MM.1S (cell line): ENCODE measurements at regions not wholly inside any gene's neighbourhood (a gene's known extent, or its start where the extent isn't known, plus 50 kb on each side); places are given as distances from the start of the nearest gene placed in this dataset.
A peak's percentile ranks its signal among the peaks of the same experiment; 100 is the strongest.

Experiments used
- DNase-seq: peaks from one replicate; pipeline ENCODE4 v3.0.0-alpha.2; 2015
- H2AFZ ChIP-seq: fragments of 300-600 bp; sonication (generic); 2 replicates; pipeline ENCODE4 v1.6.0; 2016; ENCODE audit warnings: antibody characterized with exemption, low read length
- H3F3A ChIP-seq: fragments of 300-600 bp; sonication (generic); 2 replicates; pipeline ENCODE4 v1.6.1; 2016; ENCODE audit warnings: mild to moderate bottlenecking, antibody characterized with exemption, low read length, moderate library complexity, mixed read lengths; ENCODE audit not compliant: insufficient read depth
- H3K27ac ChIP-seq: fragments of 300-600 bp; sonication (generic); 2 replicates; pipeline ENCODE4 v1.5.1; 2016; ENCODE audit warnings: mild to moderate bottlenecking, low read length
- H3K27me3 ChIP-seq: fragments of 300-600 bp; sonication (generic); replicated peaks from 2 replicates; pipeline ENCODE4 v1.6.0; 2016; ENCODE audit warnings: low read length; ENCODE audit not compliant: insufficient read depth
- H3K36me3 ChIP-seq: fragments of 300-600 bp; sonication (generic); replicated peaks from 2 replicates; pipeline ENCODE4 v1.6.1; 2016; ENCODE audit warnings: mild to moderate bottlenecking, low read length, mixed read lengths; ENCODE audit not compliant: insufficient read depth
- H3K4me1 ChIP-seq: fragments of 300-600 bp; sonication (generic); 2 replicates; pipeline ENCODE4 v1.6.1; 2016; ENCODE audit warnings: low read length, mixed read lengths
- H3K4me2 ChIP-seq: fragments of 300-600 bp; sonication (generic); 2 replicates; pipeline ENCODE4 v1.6.0; 2016; ENCODE audit warnings: low read depth, low read length
- H3K4me3 ChIP-seq: fragments of 300-600 bp; sonication (generic); 2 replicates; pipeline ENCODE4 v1.5.1; 2016; ENCODE audit warnings: low read length, mixed read lengths
- H3K79me2 ChIP-seq: fragments of 300-600 bp; sonication (generic); 2 replicates; pipeline ENCODE4 v1.6.1; 2016; ENCODE audit warnings: mixed run types, low read length, mixed read lengths
- H3K9ac ChIP-seq: fragments of 300-600 bp; sonication (generic); 2 replicates; pipeline ENCODE4 v1.6.1; 2016; ENCODE audit warnings: low read length, mixed read lengths
- H3K9me2 ChIP-seq: fragments of 300-600 bp; sonication (generic); replicated peaks from 2 replicates; pipeline ENCODE4 v1.6.1; 2016; ENCODE audit warnings: mild to moderate bottlenecking, low read length, mixed read lengths; ENCODE audit not compliant: insufficient read depth
- H3K9me3 ChIP-seq: fragments of 300-600 bp; sonication (generic); replicated peaks from 2 replicates; pipeline ENCODE4 v1.6.1; 2016; ENCODE audit warnings: mild to moderate bottlenecking, low read length, mixed read lengths; ENCODE audit not compliant: insufficient read depth
- H4K20me1 ChIP-seq: fragments of 300-600 bp; sonication (generic); 2 replicates; pipeline ENCODE4 v1.6.1; 2016; ENCODE audit warnings: mild to moderate bottlenecking, low read length, moderate library complexity, mixed read lengths; ENCODE audit not compliant: insufficient read depth
- CTCF ChIP-seq: fragments of 300-600 bp; sonication (generic); IDR thresholded peaks from 2 replicates; pipeline ENCODE4 v1.5.1; 2016; ENCODE audit warnings: antibody characterized with exemption, low read length, mixed read lengths
- EZH2 ChIP-seq: fragments of 300-600 bp; sonication (generic); optimal IDR thresholded peaks from 2 replicates; pipeline ENCODE3; 2017; ENCODE audit warnings: low read depth, mild to moderate bottlenecking, antibody characterized with exemption, low read length, mixed read lengths
- EZH2phosphoT487 ChIP-seq: fragments of 300-600 bp; sonication (generic); IDR thresholded peaks from 2 replicates; pipeline ENCODE4 v1.6.1; 2018; ENCODE audit warnings: antibody characterized with exemption, low read length

GRCh38 chr17:63189082-63189481 is 223.0 kb downstream of the TANC2 start:
- H2AFZ ChIP-seq, result no peak overlapping the region
- TF ChIP-seq EZH2 (no peak), EZH2phosphoT487 (no peak)
- no peaks in the 10 kb centered on the region for H3K9me3 ChIP-seq
- H3K4me1 ChIP-seq, result no peaks in the 10 kb centered on the region
- no peak overlapping the region for H3K27ac ChIP-seq
- H3F3A ChIP-seq, result peaks cover 13% of the 10 kb centered on the region
- no peaks in the 10 kb centered on the region for H3K9me2 ChIP-seq
- no peak for DNase-seq
- H3K4me2 ChIP-seq, result no peak overlapping the region
- H3K9ac ChIP-seq, result no peak overlapping the region
- no peaks in the 10 kb centered on the region for H4K20me1 ChIP-seq
- no peak overlapping the region for H3K4me3 ChIP-seq
- no peaks in the 10 kb centered on the region for H3K79me2 ChIP-seq
- no peaks in the 10 kb centered on the region for H3K36me3 ChIP-seq
- H3K27me3 ChIP-seq, result no peaks in the 10 kb centered on the region

GRCh38 chr17:63189930-63190329 is 223.9 kb downstream of the TANC2 start:
- no peak overlapping the region for H3K9ac ChIP-seq
- H3K27ac ChIP-seq, result no peak overlapping the region
- H2AFZ ChIP-seq, result no peak overlapping the region
- H3K9me2 ChIP-seq, result no peaks in the 10 kb centered on the region
- no peaks in the 10 kb centered on the region for H3K36me3 ChIP-seq
- no peaks in the 10 kb centered on the region for H3K9me3 ChIP-seq
- no peak overlapping the region for H3K4me2 ChIP-seq
- no peaks in the 10 kb centered on the region for H4K20me1 ChIP-seq
- no peaks in the 10 kb centered on the region for H3K79me2 ChIP-seq
- no peaks in the 10 kb centered on the region for H3K27me3 ChIP-seq
- DNase-seq, result no peak
- no peak overlapping the region for H3K4me3 ChIP-seq
- no peak for TF ChIP-seq EZH2
- TF ChIP-seq EZH2phosphoT487, result no peak
- no peak for TF ChIP-seq CTCF
- no peaks in the 10 kb centered on the region for H3K4me1 ChIP-seq
- peaks cover 13% of the 10 kb centered on the region for H3F3A ChIP-seq

GRCh38 chr17:63190821-63191370 is 224.9 kb downstream of the TANC2 start:
- Histone ChIP-seq H3K4me3 (no peak overlapping the region), H4K20me1 (no peaks in the 10 kb centered on the region), H3K36me3 (no peaks in the 10 kb centered on the region), H3K9me3 (no peaks in the 10 kb centered on the region), H3K27ac (no peak overlapping the region), H3K4me1 (no peaks in the 10 kb centered on the region), H3F3A (peaks cover 13% of the 10 kb centered on the region), H3K4me2 (peak overlapping the region; percentile 15; the same call in 1 of the 2 replicates), H3K79me2 (no peaks in the 10 kb centered on the region), H3K9ac (no peak overlapping the region), H3K9me2 (no peaks in the 10 kb centered on the region), H2AFZ (no peak overlapping the region), H3K27me3 (no peaks in the 10 kb centered on the region)
- TF ChIP-seq CTCF, result no peak
- TF ChIP-seq EZH2phosphoT487, result no peak
- TF ChIP-seq EZH2, result no peak
- DNase-seq, result no peak

GRCh38 chr17:63191610-63192009 is 225.6 kb downstream of the TANC2 start:
- Histone ChIP-seq H3F3A (peaks cover 13% of the 10 kb centered on the region), H3K9me3 (no peaks in the 10 kb centered on the region), H3K9me2 (no peaks in the 10 kb centered on the region), H3K4me1 (no peaks in the 10 kb centered on the region), H3K27me3 (no peaks in the 10 kb centered on the region), H3K4me3 (no peak overlapping the region), H3K36me3 (no peaks in the 10 kb centered on the region), H3K9ac (no peak overlapping the region), H4K20me1 (no peaks in the 10 kb centered on the region), H3K4me2 (peak overlapping the region; percentile 15; the same call in 1 of the 2 replicates), H3K27ac (peak overlapping the region; percentile 26; the same call in 1 of the 2 replicates), H2AFZ (no peak overlapping the region), H3K79me2 (no peaks in the 10 kb centered on the region)
- DNase-seq, result peak; percentile 8
- no peak for TF ChIP-seq EZH2
- no peak for TF ChIP-seq EZH2phosphoT487
- no peak for TF ChIP-seq CTCF
